GM10266 (cell line): ENCODE measurements at regions not wholly inside any gene's neighbourhood (a gene's known extent, or its start where the extent isn't known, plus 50 kb on each side); places are given as distances from the start of the nearest gene placed in this dataset.
A peak's percentile ranks its signal among the peaks of the same experiment; 100 is the strongest.

Source experiments
- DNase-seq: peaks from one replicate; pipeline ENCODE4 v3.0.0; 2012; ENCODE audit errors: extremely low spot score
- CTCF ChIP-seq: IDR thresholded peaks from 2 replicates; pipeline ENCODE4 v1.5.1; 2012; ENCODE audit warnings: mild to moderate bottlenecking, low read depth; ENCODE audit not compliant: control insufficient read depth, insufficient read depth; ENCODE audit errors: missing control alignments

GRCh38 chr21:33977017-33977720 is 61.6 kb upstream of the ATP5PO start:
- DNase-seq: no peak
- TF ChIP-seq CTCF: no peak

GRCh38 chr21:33976082-33977016 is 60.7 kb upstream of the ATP5PO start:
- peak; percentile 66 for DNase-seq
- TF ChIP-seq CTCF: no peak

- TF ChIP-seq CTCF: no peak
- peak; percentile 71 for DNase-seq
These were observed 60.0 kb upstream of the ATP5PO start for GRCh38 chr21:33975548-33976081.

GRCh38 chr21:33974513-33975468 is 59.2 kb upstream of the ATP5PO start:
- no peak for TF ChIP-seq CTCF
- DNase-seq: no peak

GRCh38 chr21:33973268-33973667 is 57.7 kb upstream of the ATP5PO start:
- no peak for DNase-seq
- no peak for TF ChIP-seq CTCF

- no peak for TF ChIP-seq CTCF
- no peak for DNase-seq
These were observed 56.9 kb upstream of the ATP5PO start for GRCh38 chr21:33972539-33972938.
